ENCODE measurements at regions not wholly inside any gene's neighbourhood (a gene's known extent, or its start where the extent isn't known, plus 50 kb on each side); places are given as distances from the start of the nearest gene placed in this dataset.

DNA sequence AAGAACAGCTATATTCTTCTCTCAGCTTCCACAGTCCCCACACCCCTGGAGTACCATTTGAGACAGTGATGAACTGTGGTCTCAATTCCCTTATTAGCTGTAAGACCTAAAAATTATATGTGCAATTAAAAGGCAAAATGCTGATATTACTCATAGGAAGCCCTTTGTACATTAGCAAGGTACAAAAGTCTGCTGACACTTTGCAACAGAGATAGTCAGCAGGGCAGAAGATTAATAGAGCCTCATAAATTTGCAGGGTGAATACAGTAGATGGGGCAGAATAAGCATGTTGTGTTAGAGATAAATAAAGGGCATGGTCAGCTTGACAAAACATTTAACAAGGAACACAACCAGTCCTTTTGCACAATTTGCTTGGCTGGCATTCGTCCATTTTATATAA is 210.0 kb upstream of the OBI1 start:
- no peak overlapping the region for H3K9ac ChIP-seq
- no peak for DNase-seq
- no peaks in the 10 kb centered on the region for H3K9me2 ChIP-seq
- H3K36me3 ChIP-seq (replicated peaks in 1 of 2; ENCODE audit: control insufficient read depth in 1 of 2, insufficient read depth in 2 of 2, low read length in 1 of 2): no peaks in the 10 kb centered on the region
- no peaks in the 10 kb centered on the region for H3K79me2 ChIP-seq (ENCODE audit: insufficient read depth)
- H4K20me1 ChIP-seq (ENCODE audit: insufficient read depth): no peaks in the 10 kb centered on the region
- no peaks in the 10 kb centered on the region for H3K27me3 ChIP-seq (ENCODE audit: insufficient read depth)
- no peak overlapping the region for H3K4me3 ChIP-seq (ENCODE audit: low read depth in 2 of 2, low read length in 1 of 2)
- TF ChIP-seq, protein P1, sequence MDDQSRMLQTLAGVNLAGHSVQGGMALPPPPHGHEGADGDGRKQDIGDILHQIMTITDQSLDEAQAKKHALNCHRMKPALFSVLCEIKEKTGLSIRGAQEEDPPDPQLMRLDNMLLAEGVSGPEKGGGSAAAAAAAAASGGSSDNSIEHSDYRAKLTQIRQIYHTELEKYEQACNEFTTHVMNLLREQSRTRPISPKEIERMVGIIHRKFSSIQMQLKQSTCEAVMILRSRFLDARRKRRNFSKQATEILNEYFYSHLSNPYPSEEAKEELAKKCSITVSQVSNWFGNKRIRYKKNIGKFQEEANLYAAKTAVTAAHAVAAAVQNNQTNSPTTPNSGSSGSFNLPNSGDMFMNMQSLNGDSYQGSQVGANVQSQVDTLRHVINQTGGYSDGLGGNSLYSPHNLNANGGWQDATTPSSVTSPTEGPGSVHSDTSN (IDR thresholded peaks at IDR 0.05): no peak
- TF ChIP-seq, protein P2, sequence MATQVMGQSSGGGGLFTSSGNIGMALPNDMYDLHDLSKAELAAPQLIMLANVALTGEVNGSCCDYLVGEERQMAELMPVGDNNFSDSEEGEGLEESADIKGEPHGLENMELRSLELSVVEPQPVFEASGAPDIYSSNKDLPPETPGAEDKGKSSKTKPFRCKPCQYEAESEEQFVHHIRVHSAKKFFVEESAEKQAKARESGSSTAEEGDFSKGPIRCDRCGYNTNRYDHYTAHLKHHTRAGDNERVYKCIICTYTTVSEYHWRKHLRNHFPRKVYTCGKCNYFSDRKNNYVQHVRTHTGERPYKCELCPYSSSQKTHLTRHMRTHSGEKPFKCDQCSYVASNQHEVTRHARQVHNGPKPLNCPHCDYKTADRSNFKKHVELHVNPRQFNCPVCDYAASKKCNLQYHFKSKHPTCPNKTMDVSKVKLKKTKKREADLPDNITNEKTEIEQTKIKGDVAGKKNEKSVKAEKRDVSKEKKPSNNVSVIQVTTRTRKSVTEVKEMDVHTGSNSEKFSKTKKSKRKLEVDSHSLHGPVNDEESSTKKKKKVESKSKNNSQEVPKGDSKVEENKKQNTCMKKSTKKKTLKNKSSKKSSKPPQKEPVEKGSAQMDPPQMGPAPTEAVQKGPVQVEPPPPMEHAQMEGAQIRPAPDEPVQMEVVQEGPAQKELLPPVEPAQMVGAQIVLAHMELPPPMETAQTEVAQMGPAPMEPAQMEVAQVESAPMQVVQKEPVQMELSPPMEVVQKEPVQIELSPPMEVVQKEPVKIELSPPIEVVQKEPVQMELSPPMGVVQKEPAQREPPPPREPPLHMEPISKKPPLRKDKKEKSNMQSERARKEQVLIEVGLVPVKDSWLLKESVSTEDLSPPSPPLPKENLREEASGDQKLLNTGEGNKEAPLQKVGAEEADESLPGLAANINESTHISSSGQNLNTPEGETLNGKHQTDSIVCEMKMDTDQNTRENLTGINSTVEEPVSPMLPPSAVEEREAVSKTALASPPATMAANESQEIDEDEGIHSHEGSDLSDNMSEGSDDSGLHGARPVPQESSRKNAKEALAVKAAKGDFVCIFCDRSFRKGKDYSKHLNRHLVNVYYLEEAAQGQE (IDR thresholded peaks at IDR 0.05; ENCODE audit: low read depth, low read length): no peak
- H3K4me1 ChIP-seq (ENCODE audit: control insufficient read depth in 1 of 2, insufficient read depth in 2 of 2, low read depth in 1 of 2, low read length in 1 of 2): peaks cover 0 to 3% of the 10 kb centered on the region in 2 experiments; a peak in 2 of 4 replicates
- CTCF ChIA-PET: interaction anchor here (1.0 kb wide), 1 partner anchor 12 kb away, joined by 3 read pairs; no protein-coding TSS in a partner anchor
- no peaks in the 10 kb centered on the region for H3K9me3 ChIP-seq
- POLR2A ChIA-PET: no interaction called here
- 0% methylated on average over 1 of the region's 1 CpG for WGBS (ENCODE audit: low lambda C conversion rate)
- H3K27ac ChIP-seq (ENCODE audit: low read depth in 2 of 2, low read length in 1 of 2): no peak overlapping the region
- no peak overlapping the region for H2AFZ ChIP-seq (ENCODE audit: low read depth)
- no peak overlapping the region for H3K4me2 ChIP-seq
- H3F3A ChIP-seq (replicated peaks; ENCODE audit: insufficient read depth): no peaks in the 10 kb centered on the region

DNA sequence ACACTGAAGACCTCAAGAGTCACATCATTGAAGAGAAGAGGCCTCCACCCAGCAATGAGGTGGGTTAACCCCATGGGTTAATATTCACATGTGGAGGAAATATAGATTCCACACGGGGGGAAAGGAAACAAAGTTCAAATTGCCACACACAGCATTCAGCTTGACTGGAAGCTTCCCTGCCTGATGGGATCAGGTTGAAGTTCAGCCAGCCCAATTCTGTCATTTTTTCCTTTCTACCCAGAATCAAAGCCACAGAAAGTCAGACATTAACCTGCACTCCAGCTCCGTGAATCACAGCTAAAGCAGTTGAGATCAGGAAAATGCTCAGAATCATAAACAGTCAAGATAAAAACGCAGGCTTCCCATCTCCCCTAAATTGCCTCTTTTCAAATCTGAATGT is 208.7 kb upstream of the OBI1 start:
- ChIA-PET POLR2A (no interaction called here), CTCF (interaction anchor here (0.9 kb wide), 1 partner anchor 111 kb away, joined by 3 read pairs; no protein-coding TSS in a partner anchor)
- no peak for DNase-seq
- Histone ChIP-seq H3K27me3 (ENCODE audit: insufficient read depth) (no peaks in the 10 kb centered on the region), H3K4me2 (no peak overlapping the region), H2AFZ (ENCODE audit: low read depth) (no peak overlapping the region), H3K9me3 (no peaks in the 10 kb centered on the region), H3F3A (replicated peaks; ENCODE audit: insufficient read depth) (no peaks in the 10 kb centered on the region), H4K20me1 (ENCODE audit: insufficient read depth) (no peaks in the 10 kb centered on the region), H3K36me3 (replicated peaks in 1 of 2; ENCODE audit: control insufficient read depth in 1 of 2, insufficient read depth in 2 of 2, low read length in 1 of 2) (no peaks in the 10 kb centered on the region), H3K27ac (ENCODE audit: low read depth in 2 of 2, low read length in 1 of 2) (no peak overlapping the region), H3K79me2 (ENCODE audit: insufficient read depth) (no peaks in the 10 kb centered on the region), H3K9ac (no peak overlapping the region), H3K9me2 (no peaks in the 10 kb centered on the region), H3K4me3 (ENCODE audit: low read depth in 2 of 2, low read length in 1 of 2) (no peak overlapping the region), H3K4me1 (ENCODE audit: control insufficient read depth in 1 of 2, insufficient read depth in 2 of 2, low read depth in 1 of 2, low read length in 1 of 2) (peaks cover 0 to 3% of the 10 kb centered on the region in 2 experiments; a peak in 2 of 4 replicates)
- 11% methylated on average over 3 of the region's 3 CpGs for WGBS (ENCODE audit: low lambda C conversion rate)
- TF ChIP-seq, protein P3, sequence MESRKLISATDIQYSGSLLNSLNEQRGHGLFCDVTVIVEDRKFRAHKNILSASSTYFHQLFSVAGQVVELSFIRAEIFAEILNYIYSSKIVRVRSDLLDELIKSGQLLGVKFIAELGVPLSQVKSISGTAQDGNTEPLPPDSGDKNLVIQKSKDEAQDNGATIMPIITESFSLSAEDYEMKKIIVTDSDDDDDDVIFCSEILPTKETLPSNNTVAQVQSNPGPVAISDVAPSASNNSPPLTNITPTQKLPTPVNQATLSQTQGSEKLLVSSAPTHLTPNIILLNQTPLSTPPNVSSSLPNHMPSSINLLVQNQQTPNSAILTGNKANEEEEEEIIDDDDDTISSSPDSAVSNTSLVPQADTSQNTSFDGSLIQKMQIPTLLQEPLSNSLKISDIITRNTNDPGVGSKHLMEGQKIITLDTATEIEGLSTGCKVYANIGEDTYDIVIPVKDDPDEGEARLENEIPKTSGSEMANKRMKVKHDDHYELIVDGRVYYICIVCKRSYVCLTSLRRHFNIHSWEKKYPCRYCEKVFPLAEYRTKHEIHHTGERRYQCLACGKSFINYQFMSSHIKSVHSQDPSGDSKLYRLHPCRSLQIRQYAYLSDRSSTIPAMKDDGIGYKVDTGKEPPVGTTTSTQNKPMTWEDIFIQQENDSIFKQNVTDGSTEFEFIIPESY (IDR thresholded peaks at IDR 0.05; ENCODE audit: borderline replicate concordance, low read depth): no peak
- no peak for TF ChIP-seq FOXJ3 (CRISPR knock-in tag; IDR thresholded peaks at IDR 0.05)
- no peak for TF ChIP-seq RFX5 (IDR thresholded peaks at IDR 0.05; ENCODE audit: low read length)
- no peak for TF ChIP-seq NRF1 (IDR thresholded peaks at IDR 0.05; ENCODE audit: low read depth, low read length)
- no peak for TF ChIP-seq MXI1 (IDR thresholded peaks at IDR 0.05; ENCODE audit: low read depth, low read length)
- TF ChIP-seq, protein P2 (IDR thresholded peaks at IDR 0.05; ENCODE audit: low read depth, low read length): no peak
- no peak for TF ChIP-seq GATA2 (CRISPR knock-in tag; IDR thresholded peaks at IDR 0.05)
- no peak for TF ChIP-seq RAD21 (IDR thresholded peaks at IDR 0.05; ENCODE audit: low read length)
- no peak for TF ChIP-seq FOSL2 (IDR thresholded peaks at IDR 0.05; ENCODE audit: borderline replicate concordance, low read depth)
- TF ChIP-seq TEAD4 (IDR thresholded peaks at IDR 0.05; ENCODE audit: borderline replicate concordance, insufficient read depth): no peak
- TF ChIP-seq SMC3 (IDR thresholded peaks at IDR 0.05; ENCODE audit: low read depth, low read length): no peak
- TF ChIP-seq ELF1 (IDR thresholded peaks at IDR 0.05): no peak
- TF ChIP-seq, protein P4, sequence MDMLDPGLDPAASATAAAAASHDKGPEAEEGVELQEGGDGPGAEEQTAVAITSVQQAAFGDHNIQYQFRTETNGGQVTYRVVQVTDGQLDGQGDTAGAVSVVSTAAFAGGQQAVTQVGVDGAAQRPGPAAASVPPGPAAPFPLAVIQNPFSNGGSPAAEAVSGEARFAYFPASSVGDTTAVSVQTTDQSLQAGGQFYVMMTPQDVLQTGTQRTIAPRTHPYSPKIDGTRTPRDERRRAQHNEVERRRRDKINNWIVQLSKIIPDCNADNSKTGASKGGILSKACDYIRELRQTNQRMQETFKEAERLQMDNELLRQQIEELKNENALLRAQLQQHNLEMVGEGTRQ (IDR thresholded peaks at IDR 0.05; ENCODE audit: borderline replicate concordance, low read depth, low read length): no peak

Data from SK-N-SH (cell line).